ENCODE measurements at regions not wholly inside any gene's neighbourhood (a gene's known extent, or its start where the extent isn't known, plus 50 kb on each side); places are given as distances from the start of the nearest gene placed in this dataset.
A peak's percentile ranks its signal among the peaks of the same experiment; 100 is the strongest.
"Not testable (repeated sequence)": the region's sequence is repeated elsewhere in the genome, so short reads cannot be mapped to it uniquely, and the experiment has no call there.

- DNase-seq: no peak
Observed at GRCh38 chr1:96510911-96511310, 210.7 kb upstream of the PTBP2 start.

GRCh38 chr1:96513136-96513535 lies 208.4 kb upstream of the PTBP2 start:
- no peak for DNase-seq

GRCh38 chr1:96515430-96515829 lies 206.2 kb upstream of the PTBP2 start:
- no peak for DNase-seq

- DNase-seq: no peak
Observed at GRCh38 chr1:96515925-96516324, 205.7 kb upstream of the PTBP2 start.

GRCh38 chr1:96519851-96520578 lies 201.6 kb upstream of the PTBP2 start:
- peak; percentile 72 for DNase-seq

- peak; percentile 42 for DNase-seq
Observed at GRCh38 chr1:96520579-96520947, 201.0 kb upstream of the PTBP2 start.

GRCh38 chr1:96521010-96521409 lies 200.6 kb upstream of the PTBP2 start:
- no peak for DNase-seq

GRCh38 chr1:96521994-96522760 lies 199.4 kb upstream of the PTBP2 start:
- DNase-seq: no peak

GRCh38 chr1:96522927-96523326 lies 198.7 kb upstream of the PTBP2 start:
- no peak for DNase-seq

GRCh38 chr1:96524100-96524499 lies 197.5 kb upstream of the PTBP2 start:
- DNase-seq: no peak

- DNase-seq: no peak
Observed at GRCh38 chr1:96525657-96526557, 195.7 kb upstream of the PTBP2 start.

GRCh38 chr1:96528672-96529071 lies 192.9 kb upstream of the PTBP2 start:
- not testable (repeated sequence) for DNase-seq

GRCh38 chr1:96533820-96534219 lies 187.8 kb upstream of the PTBP2 start:
- DNase-seq: no peak

- DNase-seq: no peak
Observed at GRCh38 chr1:96536581-96536980, 185.0 kb upstream of the PTBP2 start.

GRCh38 chr1:96538111-96538641 lies 183.4 kb upstream of the PTBP2 start:
- DNase-seq: no peak

- peak; percentile 62 for DNase-seq
Observed at GRCh38 chr1:96538883-96539282, 182.7 kb upstream of the PTBP2 start.

- no peak for DNase-seq
Observed at GRCh38 chr1:96541491-96541890, 180.1 kb upstream of the PTBP2 start.

GRCh38 chr1:96544051-96544830 lies 177.3 kb upstream of the PTBP2 start:
- DNase-seq: no peak

GRCh38 chr1:96544831-96545221 lies 176.8 kb upstream of the PTBP2 start:
- DNase-seq: no peak

GRCh38 chr1:96545935-96546656 lies 175.5 kb upstream of the PTBP2 start:
- no peak for DNase-seq

GRCh38 chr1:96550061-96550460 lies 171.5 kb upstream of the PTBP2 start:
- DNase-seq: no peak

All from left kidney (tissue), 1 donor.